H1 (cell line): ENCODE measurements at regions not wholly inside any gene's neighbourhood (a gene's known extent, or its start where the extent isn't known, plus 50 kb on each side); places are given as distances from the start of the nearest gene placed in this dataset.

Experiments used
- CTCF ChIA-PET: fragments of 300-600 bp; sonication (Branson Sonifier 250); formaldehyde crosslinking; loops from one replicate; lab custom pipeline; 2021; ENCODE audit not compliant: partially characterized antibody; lab: Charles Lee
- POLR2A ChIA-PET: fragments of 300-600 bp; sonication (Branson Sonifier 250); formaldehyde crosslinking; loops from one replicate; lab custom pipeline; 2021; ENCODE audit warnings: inconsistent platforms; ENCODE audit not compliant: partially characterized antibody; lab: Charles Lee
- DNase-seq, 2 experiments: peaks; one replicate each; pipeline versions ENCODE4 v3.0.0 to v3.0.0-alpha.2; 2010 to 2022; ENCODE audit warnings: low spot score in 2 of 2, low read depth in 1 of 2, mixed read lengths in 1 of 2
- FAIRE-seq: peaks from 2 replicates; lab custom pipeline; 2011; peaks lifted over from hg19 to GRCh38; lab: Jason Lieb, UNC
- H2AFZ ChIP-seq: 2 replicates; pipeline ENCODE4 v1.8.1; 2012; ENCODE audit warnings: low read length, inconsistent platforms
- H2AK5ac ChIP-seq: 2 replicates; pipeline ENCODE4 v1.6.1; 2013; ENCODE audit warnings: low read depth, low read length
- H2BK120ac ChIP-seq: replicated peaks from 2 replicates; pipeline ENCODE3; 2013; ENCODE audit warnings: low read depth, low read length, inconsistent platforms
- H2BK12ac ChIP-seq: 2 replicates; pipeline ENCODE4 v1.6.1; 2013; ENCODE audit warnings: low read depth, low read length
- H2BK15ac ChIP-seq: 2 replicates; pipeline ENCODE4 v1.6.1; 2013; ENCODE audit warnings: low read length
- H2BK20ac ChIP-seq: 2 replicates; pipeline ENCODE4 v1.6.1; 2013; ENCODE audit warnings: low read length
- H2BK5ac ChIP-seq: 2 replicates; pipeline ENCODE4 v1.6.1; 2013; ENCODE audit warnings: low read depth, low read length
- H3K14ac ChIP-seq: 2 replicates; pipeline ENCODE4 v1.6.1; 2013; ENCODE audit warnings: inconsistent platforms; ENCODE audit not compliant: insufficient read length
- H3K18ac ChIP-seq: 2 replicates; pipeline ENCODE4 v1.6.1; 2013; ENCODE audit warnings: low read length; ENCODE audit errors: extremely low read depth
- H3K23ac ChIP-seq: 2 replicates; pipeline ENCODE4 v1.6.1; 2013; ENCODE audit warnings: inconsistent platforms; ENCODE audit not compliant: insufficient read length
- H3K23me2 ChIP-seq: 2 replicates; pipeline ENCODE4 v1.6.1; 2013; ENCODE audit warnings: low read depth, low read length
- H3K27ac ChIP-seq: 2 replicates; pipeline ENCODE4 v1.6.1; 2011; ENCODE audit warnings: low read depth, low read length, inconsistent platforms
- H3K27me3 ChIP-seq, 4 experiments: replicated peaks in 1 of 4; 1 replicate in 1 of 4; 2 replicates in 3 of 4; pipeline versions ENCODE4 v1.6.1 to v1.8.1; 2011 to 2013; ENCODE audit warnings: low read length in 3 of 4, mild to moderate bottlenecking in 3 of 4, inconsistent platforms in 2 of 4, mixed read lengths in 2 of 4, moderate library complexity in 1 of 4; ENCODE audit not compliant: control insufficient read depth in 3 of 4, insufficient read depth in 3 of 4; ENCODE audit errors: extremely low read depth in 1 of 4
- H3K36me3 ChIP-seq, 4 experiments: 2 replicates each; pipeline versions ENCODE4 v1.6.1 to v1.8.1; 2011 to 2013; ENCODE audit warnings: mild to moderate bottlenecking in 4 of 4, low read length in 3 of 4, moderate library complexity in 2 of 4, control low read depth in 1 of 4, inconsistent platforms in 1 of 4; ENCODE audit not compliant: insufficient read depth in 4 of 4, control insufficient read depth in 2 of 4
- H3K4ac ChIP-seq: replicated peaks from 2 replicates; pipeline ENCODE3; 2013; ENCODE audit warnings: low read length, low read depth, mixed read lengths, inconsistent platforms; ENCODE audit not compliant: insufficient read length
- H3K4me1 ChIP-seq, 4 experiments: replicated peaks in 1 of 4; 1 replicate in 1 of 4; 2 replicates in 3 of 4; pipeline versions ENCODE4 v1.6.1 to v1.8.1; 2011 to 2013; ENCODE audit warnings: low read length in 3 of 4, inconsistent platforms in 2 of 4, mixed read lengths in 1 of 4; ENCODE audit not compliant: insufficient read depth in 4 of 4, control insufficient read depth in 3 of 4
- H3K4me2 ChIP-seq, 2 experiments: 2 replicates each; pipeline versions ENCODE4 v1.6.1 to v1.8.1; 2011 to 2013; ENCODE audit warnings: low read depth in 2 of 2, low read length in 2 of 2, control low read depth in 1 of 2, inconsistent platforms in 1 of 2, mild to moderate bottlenecking in 1 of 2; ENCODE audit not compliant: insufficient read depth in 1 of 2
- H3K4me3 ChIP-seq, 4 experiments: fragments of 200-600, 300-600 bp in 1 of 4; sonication (generic), shearing (Covaris generic), sonication (Bioruptor Twin) in 1 of 4; 2 replicates each; pipeline versions ENCODE4 v1.5.1 to v1.8.1; 2011 to 2016; ENCODE audit warnings: low read length in 4 of 4, low read depth in 3 of 4, control low read depth in 2 of 4, inconsistent platforms in 2 of 4, mild to moderate bottlenecking in 2 of 4, mixed read lengths in 1 of 4, moderate library complexity in 1 of 4; ENCODE audit not compliant: insufficient read depth in 2 of 4; ENCODE audit errors: extremely low read depth in 1 of 4
- H3K56ac ChIP-seq: replicated peaks from 2 replicates; pipeline ENCODE3; 2013; ENCODE audit warnings: low read depth, mild to moderate bottlenecking, mixed read lengths, low read length, inconsistent platforms; ENCODE audit not compliant: insufficient read length
- H3K79me1 ChIP-seq: 2 replicates; pipeline ENCODE4 v1.6.1; 2013; ENCODE audit warnings: low read depth, low read length, control low read depth
- H3K79me2 ChIP-seq, 2 experiments: 2 replicates each; pipeline versions ENCODE4 v1.6.1 to v1.8.1; 2012 to 2013; ENCODE audit warnings: low read length in 2 of 2, mild to moderate bottlenecking in 2 of 2, inconsistent platforms in 1 of 2; ENCODE audit not compliant: insufficient read depth in 2 of 2, control insufficient read depth in 1 of 2
- H3K9ac ChIP-seq, 4 experiments: replicated peaks in 1 of 4; 1 replicate in 1 of 4; 2 replicates in 3 of 4; pipeline versions ENCODE4 v1.6.1 to v1.8.1; 2011 to 2013; ENCODE audit warnings: low read depth in 3 of 4, low read length in 3 of 4, control low read depth in 2 of 4, mild to moderate bottlenecking in 2 of 4, moderate library complexity in 2 of 4, inconsistent platforms in 1 of 4; ENCODE audit errors: extremely low read depth in 1 of 4
- H3K9me3 ChIP-seq, 2 experiments: 2 replicates each; pipeline versions ENCODE4 v1.6.1 to v1.8.1; 2012 to 2013; ENCODE audit warnings: mild to moderate bottlenecking in 2 of 2, moderate library complexity in 2 of 2, control low read depth in 1 of 2, inconsistent platforms in 1 of 2, low read depth in 1 of 2, low read length in 1 of 2, mixed read lengths in 1 of 2; ENCODE audit not compliant: insufficient read depth in 2 of 2
- H4K20me1 ChIP-seq, 2 experiments: replicated peaks in 1 of 2; 2 replicates each; pipeline versions ENCODE3 to v1.8.1; 2011 to 2013; ENCODE audit warnings: inconsistent platforms in 2 of 2, low read length in 2 of 2, mild to moderate bottlenecking in 1 of 2; ENCODE audit not compliant: insufficient read depth in 2 of 2, control insufficient read depth in 1 of 2
- H4K5ac ChIP-seq: 2 replicates; pipeline ENCODE4 v1.6.1; 2013; ENCODE audit warnings: low read length, low read depth, mixed read lengths, inconsistent platforms; ENCODE audit not compliant: insufficient read length
- H4K8ac ChIP-seq: 2 replicates; pipeline ENCODE4 v1.8.0; 2013; ENCODE audit warnings: mild to moderate bottlenecking, moderate library complexity, low read length, inconsistent platforms; ENCODE audit not compliant: insufficient read depth; ENCODE audit errors: extremely low read depth
- H4K91ac ChIP-seq: replicated peaks from 2 replicates; pipeline ENCODE3; 2013; ENCODE audit warnings: low read length, mixed read lengths, inconsistent platforms; ENCODE audit not compliant: insufficient read length
- ASH2L ChIP-seq: fragments of 200-600, 300-600 bp; sonication (generic); IDR thresholded peaks from one replicate; pipeline ENCODE4 v1.7.1; 2017; ENCODE audit warnings: low read length
- MAFK ChIP-seq: IDR thresholded peaks from 2 replicates; pipeline ENCODE4 v1.6.1; 2012; ENCODE audit warnings: low read depth, mild to moderate bottlenecking, improper control_type of control experiment, low read length
- WGBS, 2 experiments: shearing (Covaris generic) in 1 of 2; methylation state at CpG; one replicate each; pipeline versions ENCODE4 v1.1.6 to v1.1.7; 2013 to 2015; ENCODE audit warnings: low lambda C conversion rate in 2 of 2, mixed read lengths in 2 of 2, inconsistent platforms in 1 of 2, low coverage in 1 of 2, missing lambda C conversion rate in 1 of 2; ENCODE audit not compliant: insufficient replicate concordance in 2 of 2, insufficient coverage in 1 of 2, insufficient read length in 1 of 2; ENCODE audit errors: extremely low coverage in 1 of 2, missing lambda C conversion rate in 1 of 2; 5-methylcytosine and 5-hydroxymethylcytosine counted together

DNA sequence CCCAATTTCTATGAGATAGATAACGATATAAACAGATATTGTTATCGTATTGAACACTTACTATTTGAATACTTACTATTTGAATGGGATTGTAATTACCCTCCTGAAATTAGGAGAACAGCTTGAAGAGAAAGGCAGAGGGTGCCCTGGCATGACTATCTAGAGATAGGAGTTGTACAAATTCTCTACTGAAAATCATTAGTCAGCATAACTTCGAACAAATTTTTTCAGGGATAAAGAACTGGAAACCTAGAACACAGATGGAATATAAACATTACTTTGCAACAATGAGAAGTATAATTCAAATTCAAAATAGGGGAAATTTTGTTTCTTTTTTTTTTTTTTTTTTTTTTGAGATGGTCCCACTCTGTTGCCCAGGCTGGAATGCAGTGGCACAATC is 1096.8 kb downstream of the C4orf33 start:
- H4K5ac ChIP-seq: no peak overlapping the region
- H2BK120ac ChIP-seq: no peak overlapping the region
- no peak overlapping the region for H4K8ac ChIP-seq
- H3K4me1 ChIP-seq: no peaks in the 10 kb centered on the region
- FAIRE-seq: no peak
- H3K9me3 ChIP-seq: no peaks in the 10 kb centered on the region; a peak in 1 of 4 replicates
- no peak overlapping the region for H2BK5ac ChIP-seq
- no peak overlapping the region for H3K4ac ChIP-seq
- no peaks in the 10 kb centered on the region for H3K79me1 ChIP-seq
- no peak overlapping the region for H3K4me2 ChIP-seq
- no peaks in the 10 kb centered on the region for H3K23me2 ChIP-seq
- no peak overlapping the region for H4K91ac ChIP-seq
- H3K9ac ChIP-seq: no peak overlapping the region
- H3K36me3 ChIP-seq: no peaks in the 10 kb centered on the region
- no peak for DNase-seq
- POLR2A ChIA-PET: no interaction called here
- no peak overlapping the region for H2BK15ac ChIP-seq
- no peak overlapping the region for H2AK5ac ChIP-seq
- no peak overlapping the region for H3K14ac ChIP-seq
- H3K79me2 ChIP-seq: no peaks in the 10 kb centered on the region
- no peak overlapping the region for H2BK12ac ChIP-seq
- no peaks in the 10 kb centered on the region for H4K20me1 ChIP-seq
- TF ChIP-seq ASH2L (no peak), MAFK (peak; percentile 41; the same call in 1 of the 2 replicates)
- CTCF ChIA-PET: no interaction called here
- H3K18ac ChIP-seq: no peak overlapping the region
- no peaks in the 10 kb centered on the region for H3K27me3 ChIP-seq
- H2BK20ac ChIP-seq: no peak overlapping the region
- 100% methylated on average over 3 of the region's 3 CpGs; no CpG with 5 or more reads in 1 of the 2 experiments for WGBS, 2 experiments
- H3K56ac ChIP-seq: no peak overlapping the region
- H3K23ac ChIP-seq: no peak overlapping the region
- H3K27ac ChIP-seq: no peak overlapping the region
- H3K4me3 ChIP-seq: no peak overlapping the region
- no peak overlapping the region for H2AFZ ChIP-seq
